Trophoblast cell (in vitro differentiated cells and primary cell): ENCODE measurements at regions not wholly inside any gene's neighbourhood (a gene's known extent, or its start where the extent isn't known, plus 50 kb on each side); places are given as distances from the start of the nearest gene placed in this dataset.

Source experiments
- DNase-seq, 2 donors: peaks; one replicate each; pipeline ENCODE4 v3.0.0-alpha.2; 2016
- H2AFZ ChIP-seq: 2 replicates; pipeline ENCODE4 v1.6.1; 2013; ENCODE audit warnings: low read length, moderate library complexity, mild to moderate bottlenecking; ENCODE audit not compliant: insufficient read depth, poor library complexity
- H2AK5ac ChIP-seq: 2 replicates; pipeline ENCODE4 v1.6.1; 2013; ENCODE audit warnings: mild to moderate bottlenecking, low read length
- H2BK120ac ChIP-seq: 2 replicates; pipeline ENCODE4 v1.6.1; 2013; ENCODE audit warnings: low read length, mild to moderate bottlenecking, moderate library complexity; ENCODE audit not compliant: insufficient read depth, poor library complexity
- H2BK12ac ChIP-seq: 2 replicates; pipeline ENCODE4 v1.6.1; 2013; ENCODE audit warnings: mild to moderate bottlenecking, low read length, moderate library complexity
- H2BK5ac ChIP-seq: 2 replicates; pipeline ENCODE4 v1.6.1; 2013; ENCODE audit warnings: low read length, low read depth, moderate library complexity, mild to moderate bottlenecking; ENCODE audit not compliant: poor library complexity
- H3K14ac ChIP-seq: 2 replicates; pipeline ENCODE4 v1.6.1; 2013; ENCODE audit warnings: mild to moderate bottlenecking, low read length
- H3K18ac ChIP-seq: 2 replicates; pipeline ENCODE4 v1.6.1; 2013; ENCODE audit warnings: mild to moderate bottlenecking, low read length
- H3K23ac ChIP-seq: 2 replicates; pipeline ENCODE4 v1.6.1; 2013; ENCODE audit warnings: low read length
- H3K27ac ChIP-seq: 2 replicates; pipeline ENCODE4 v1.5.1; 2013; ENCODE audit warnings: low read depth, mild to moderate bottlenecking, inconsistent platforms, low read length, moderate library complexity
- H3K27me3 ChIP-seq: 2 replicates; pipeline ENCODE4 v1.6.1; 2013; ENCODE audit warnings: inconsistent platforms, mild to moderate bottlenecking, low read length, moderate library complexity; ENCODE audit not compliant: insufficient read depth
- H3K36me3 ChIP-seq, 2 experiments: 1 replicate in 1 of 2; 2 replicates in 1 of 2; pipeline ENCODE4 v1.6.1; 2013; ENCODE audit warnings: low read length in 2 of 2, mild to moderate bottlenecking in 2 of 2, moderate library complexity in 1 of 2; ENCODE audit not compliant: insufficient read depth in 2 of 2, control insufficient read depth in 1 of 2
- H3K4ac ChIP-seq: 2 replicates; pipeline ENCODE4 v1.6.1; 2013; ENCODE audit warnings: low read depth, mild to moderate bottlenecking, low read length, moderate library complexity
- H3K4me1 ChIP-seq, 2 experiments: 1 replicate in 1 of 2; 2 replicates in 1 of 2; pipeline ENCODE4 v1.6.1; 2013; ENCODE audit warnings: low read length in 2 of 2, mild to moderate bottlenecking in 2 of 2, moderate library complexity in 1 of 2; ENCODE audit not compliant: insufficient read depth in 2 of 2, control insufficient read depth in 1 of 2
- H3K4me2 ChIP-seq: 2 replicates; pipeline ENCODE4 v1.6.1; 2013; ENCODE audit warnings: inconsistent platforms, mild to moderate bottlenecking, low read length, moderate library complexity
- H3K4me3 ChIP-seq: 2 replicates; pipeline ENCODE4 v1.5.1; 2013; ENCODE audit warnings: mild to moderate bottlenecking, low read depth, low read length, inconsistent platforms
- H3K79me1 ChIP-seq: one replicate; pipeline ENCODE4 v1.6.1; 2013; ENCODE audit warnings: low read length
- H3K79me2 ChIP-seq: 2 replicates; pipeline ENCODE4 v1.6.1; 2013; ENCODE audit warnings: low read length, mild to moderate bottlenecking; ENCODE audit not compliant: control insufficient read depth, insufficient read depth, poor library complexity
- H3K9ac ChIP-seq: 2 replicates; pipeline ENCODE4 v1.6.1; 2013; ENCODE audit warnings: mild to moderate bottlenecking, low read length
- H3K9me3 ChIP-seq: 2 replicates; pipeline ENCODE4 v1.6.1; 2013; ENCODE audit warnings: low read depth, mild to moderate bottlenecking, control low read depth, inconsistent platforms, low read length; ENCODE audit not compliant: insufficient read depth
- H4K12ac ChIP-seq: 2 replicates; pipeline ENCODE4 v1.6.1; 2013; ENCODE audit warnings: low read depth, mild to moderate bottlenecking, low read length, moderate library complexity
- H4K8ac ChIP-seq: 2 replicates; pipeline ENCODE4 v1.6.1; 2013; ENCODE audit warnings: low read depth, mild to moderate bottlenecking, low read length, moderate library complexity
- H4K91ac ChIP-seq: one replicate; pipeline ENCODE4 v1.6.1; 2013; ENCODE audit warnings: low read depth, mild to moderate bottlenecking, low read length, moderate library complexity
- WGBS: extraction: QIAGEN DNeasy Blood & Tissue Kit; methylation state at CpG from one replicate; pipeline ENCODE4 v1.1.7; 2013; ENCODE audit warnings: missing lambda C conversion rate; ENCODE audit not compliant: insufficient read length, insufficient coverage; ENCODE audit errors: extremely low coverage; 5-methylcytosine and 5-hydroxymethylcytosine counted together

- Histone ChIP-seq H2BK120ac (no peak overlapping the region), H3K36me3 (no peaks in the 10 kb centered on the region), H3K79me1 (no peaks in the 10 kb centered on the region), H3K9ac (no peak overlapping the region), H3K4me2 (no peak overlapping the region), H3K4ac (no peak overlapping the region), H3K4me1 (peaks cover 2 to 3% of the 10 kb centered on the region in 2 experiments), H2AFZ (no peak overlapping the region), H4K91ac (no peak overlapping the region), H3K4me3 (no peak overlapping the region), H2BK12ac (no peak overlapping the region), H3K27me3 (no peaks in the 10 kb centered on the region), H3K18ac (no peak overlapping the region), H3K9me3 (no peaks in the 10 kb centered on the region), H3K14ac (no peak overlapping the region), H4K12ac (no peak overlapping the region), H4K8ac (no peak overlapping the region), H3K27ac (no peak overlapping the region), H2AK5ac (no peak overlapping the region), H3K23ac (no peak overlapping the region), H3K79me2 (no peaks in the 10 kb centered on the region), H2BK5ac (no peak overlapping the region)
- WGBS: no CpG with 5 or more reads among the region's 2 CpGs
- no peak for DNase-seq
Measured at GRCh38 chr1:232176222-232176621, 453.7 kb downstream of the SIPA1L2 start.

- no CpG with 5 or more reads among the region's 5 CpGs for WGBS
- Histone ChIP-seq H3K4ac (no peak overlapping the region), H2BK12ac (no peak overlapping the region)
Measured at GRCh38 chr1:232174306-232174705, 455.6 kb downstream of the SIPA1L2 start.

GRCh38 chr1:232172563-232172962, 457.4 kb downstream of the SIPA1L2 start:
- H3K23ac ChIP-seq: no peak overlapping the region
- WGBS: no CpG with 5 or more reads among the region's 4 CpGs
- no peak overlapping the region for H4K8ac ChIP-seq

More at GRCh38 chr1:232174306-232174705, 455.6 kb downstream of the SIPA1L2 start:
- no peak overlapping the region for H3K23ac ChIP-seq
- H3K9me3 ChIP-seq: no peaks in the 10 kb centered on the region
- no peak overlapping the region for H2AFZ ChIP-seq
- no peak overlapping the region for H4K8ac ChIP-seq
- H3K4me1 ChIP-seq: peaks cover 2 to 3% of the 10 kb centered on the region in 2 experiments
- no peak overlapping the region for H2BK5ac ChIP-seq
- no peak overlapping the region for H2AK5ac ChIP-seq
- no peaks in the 10 kb centered on the region for H3K79me2 ChIP-seq
- H3K18ac ChIP-seq: no peak overlapping the region
- no peak overlapping the region for H3K4me2 ChIP-seq
- no peak for DNase-seq
- H3K27ac ChIP-seq: no peak overlapping the region
- no peaks in the 10 kb centered on the region for H3K36me3 ChIP-seq
- no peaks in the 10 kb centered on the region for H3K79me1 ChIP-seq
- no peak overlapping the region for H4K12ac ChIP-seq
- no peak overlapping the region for H3K14ac ChIP-seq
- no peaks in the 10 kb centered on the region for H3K27me3 ChIP-seq
- no peak overlapping the region for H3K4me3 ChIP-seq
- H4K91ac ChIP-seq: no peak overlapping the region
- no peak overlapping the region for H3K9ac ChIP-seq
- no peak overlapping the region for H2BK120ac ChIP-seq

GRCh38 chr1:232170909-232171308, 459.0 kb downstream of the SIPA1L2 start:
- Histone ChIP-seq H3K4ac (no peak overlapping the region), H4K8ac (no peak overlapping the region), H2BK5ac (no peak overlapping the region), H3K4me1 (no peaks in the 10 kb centered on the region), H3K9ac (no peak overlapping the region), H2BK120ac (no peak overlapping the region), H3K79me1 (no peaks in the 10 kb centered on the region), H3K18ac (no peak overlapping the region), H3K9me3 (no peaks in the 10 kb centered on the region), H3K4me3 (no peak overlapping the region), H2AK5ac (no peak overlapping the region), H3K14ac (no peak overlapping the region), H3K23ac (no peak overlapping the region), H2AFZ (no peak overlapping the region), H3K27ac (no peak overlapping the region), H3K4me2 (no peak overlapping the region), H4K91ac (no peak overlapping the region), H3K36me3 (no peaks in the 10 kb centered on the region), H2BK12ac (no peak overlapping the region), H3K79me2 (no peaks in the 10 kb centered on the region), H3K27me3 (no peaks in the 10 kb centered on the region), H4K12ac (no peak overlapping the region)
- no peak for DNase-seq
- WGBS: no CpG with 5 or more reads among the region's 1 CpG

More at GRCh38 chr1:232172563-232172962, 457.4 kb downstream of the SIPA1L2 start:
- H3K9ac ChIP-seq: no peak overlapping the region
- no peaks in the 10 kb centered on the region for H3K36me3 ChIP-seq
- H3K27me3 ChIP-seq: no peaks in the 10 kb centered on the region
- no peak overlapping the region for H3K18ac ChIP-seq
- no peak overlapping the region for H3K27ac ChIP-seq
- H2AFZ ChIP-seq: no peak overlapping the region
- H2BK5ac ChIP-seq: no peak overlapping the region
- no peak overlapping the region for H3K4me2 ChIP-seq
- no peak overlapping the region for H4K12ac ChIP-seq
- H3K4ac ChIP-seq: no peak overlapping the region
- H3K4me1 ChIP-seq: no peaks in the 10 kb centered on the region
- no peak overlapping the region for H2AK5ac ChIP-seq
- no peak overlapping the region for H2BK120ac ChIP-seq
- H3K14ac ChIP-seq: no peak overlapping the region
- H4K91ac ChIP-seq: no peak overlapping the region
- no peak overlapping the region for H3K4me3 ChIP-seq
- no peaks in the 10 kb centered on the region for H3K79me2 ChIP-seq
- no peaks in the 10 kb centered on the region for H3K79me1 ChIP-seq
- no peak for DNase-seq
- no peak overlapping the region for H2BK12ac ChIP-seq
- no peaks in the 10 kb centered on the region for H3K9me3 ChIP-seq
